Smooth muscle cell (in vitro differentiated cells): ENCODE measurements at regions not wholly inside any gene's neighbourhood (a gene's known extent, or its start where the extent isn't known, plus 50 kb on each side); places are given as distances from the start of the nearest gene placed in this dataset.

Experiments
- DNase-seq: peaks from one replicate; lab custom pipeline; 2025; ENCODE audit not compliant: unreplicated experiment; lab: John Stamatoyannopoulos, UW
- H2AFZ ChIP-seq: fragments of 200-600 bp; sonication (generic); 2 replicates; pipeline ENCODE4 v1.6.0; 2016; ENCODE audit warnings: antibody characterized with exemption, low read depth, mild to moderate bottlenecking
- H3F3A ChIP-seq: fragments of 200-600 bp; sonication (generic); 2 replicates; pipeline ENCODE4 v1.6.0; 2017; ENCODE audit warnings: antibody characterized with exemption, low read depth
- H3K27ac ChIP-seq: fragments of 200-600 bp; sonication (generic); 2 replicates; pipeline ENCODE4 v1.5.1; 2016; ENCODE audit warnings: low read depth, mild to moderate bottlenecking
- H3K27me3 ChIP-seq: fragments of 200-600 bp; sonication (generic); 2 replicates; pipeline ENCODE4 v1.6.1; 2016; ENCODE audit warnings: low read depth, mild to moderate bottlenecking
- H3K36me3 ChIP-seq: fragments of 200-600 bp; sonication (generic); 2 replicates; pipeline ENCODE4 v1.5.1; 2016; ENCODE audit warnings: low read depth
- H3K4me1 ChIP-seq: fragments of 200-600 bp; sonication (generic); 2 replicates; pipeline ENCODE4 v1.5.1; 2016; ENCODE audit warnings: low read depth
- H3K4me2 ChIP-seq: fragments of 200-600 bp; sonication (generic); 2 replicates; pipeline ENCODE4 v1.6.0; 2016; ENCODE audit warnings: mild to moderate bottlenecking
- H3K4me3 ChIP-seq: fragments of 200-600 bp; sonication (generic); 2 replicates; pipeline ENCODE4 v1.5.1; 2016; ENCODE audit warnings: mild to moderate bottlenecking
- H3K79me2 ChIP-seq: fragments of 200-600 bp; sonication (generic); 2 replicates; pipeline ENCODE4 v1.6.0; 2016; ENCODE audit warnings: low read depth, mild to moderate bottlenecking
- H3K9ac ChIP-seq: fragments of 200-600 bp; sonication (generic); 2 replicates; pipeline ENCODE4 v1.6.0; 2016; ENCODE audit warnings: low read depth
- H3K9me3 ChIP-seq: fragments of 200-600 bp; sonication (generic); replicated peaks from 2 replicates; pipeline ENCODE4 v1.5.1; 2016; ENCODE audit warnings: low read depth
- H4K20me1 ChIP-seq: fragments of 200-600 bp; sonication (generic); 2 replicates; pipeline ENCODE4 v1.6.0; 2016; ENCODE audit warnings: low read depth
- WGBS: methylation state at CpG from one replicate; pipeline ENCODE4 v1.1.7; 2016; ENCODE audit warnings: low lambda C conversion rate; 5-methylcytosine and 5-hydroxymethylcytosine counted together
- TF ChIP-seq, protein P1 (sequence below): fragments of 200-600 bp; sonication (generic); IDR thresholded peaks from 2 replicates; pipeline ENCODE4 v1.5.1; 2017; ENCODE audit warnings: borderline replicate concordance, mild to moderate bottlenecking, antibody characterized with exemption; ENCODE audit not compliant: insufficient read depth, poor library complexity, severe bottlenecking

DNA sequence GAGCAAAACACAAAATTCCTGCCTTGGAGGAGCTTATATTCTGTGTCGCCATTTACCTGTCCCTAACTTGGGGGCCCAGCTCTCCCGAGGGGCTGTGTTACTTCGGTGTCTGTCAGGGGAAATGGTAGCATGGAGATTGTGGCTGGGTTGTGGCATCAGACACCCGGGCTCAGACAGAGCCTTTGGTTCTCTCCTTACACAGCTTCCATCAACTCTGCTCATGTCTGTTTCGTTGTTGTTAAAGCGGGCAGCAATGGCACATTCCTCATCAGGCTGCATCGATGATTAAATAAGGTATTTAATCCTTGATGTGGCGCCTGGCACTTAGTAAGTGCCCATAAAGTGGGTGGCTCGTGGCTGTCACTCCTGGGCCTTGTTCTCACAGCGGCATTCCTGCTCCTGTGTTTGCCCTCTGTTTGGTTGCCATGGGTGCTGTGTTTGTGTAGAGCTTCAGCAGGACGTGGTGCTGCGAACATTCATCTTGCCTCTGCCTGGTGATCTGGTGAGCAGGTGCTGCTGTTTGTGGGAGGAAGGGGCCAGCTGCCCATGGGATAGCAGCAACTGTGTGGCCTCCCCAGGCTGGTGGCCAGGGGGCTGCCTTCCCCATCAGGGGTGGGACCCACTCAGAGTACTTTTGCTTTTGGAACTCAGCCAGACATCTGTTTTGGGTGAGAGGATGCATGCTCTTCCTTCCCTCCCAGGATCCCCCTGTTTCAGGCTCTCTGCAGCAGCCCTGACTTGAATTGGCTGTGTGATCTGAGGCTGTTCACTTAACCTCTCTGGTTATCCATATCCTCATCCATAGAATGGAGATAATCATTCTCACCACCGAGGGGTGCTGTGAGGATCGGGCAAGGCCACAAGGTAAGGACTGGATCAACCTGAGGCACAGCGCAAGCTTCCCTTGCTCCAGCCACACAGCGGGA, 207.2 kb upstream of the SVIL start:
- Histone ChIP-seq H3K27ac (no peak overlapping the region), H3K4me2 (no peak overlapping the region), H3K9ac (no peak overlapping the region), H3K27me3 (no peaks in the 10 kb centered on the region), H3K4me3 (no peak overlapping the region), H2AFZ (no peak overlapping the region), H4K20me1 (no peaks in the 10 kb centered on the region), H3F3A (no peaks in the 10 kb centered on the region), H3K9me3 (no peaks in the 10 kb centered on the region), H3K4me1 (no peaks in the 10 kb centered on the region), H3K79me2 (no peaks in the 10 kb centered on the region), H3K36me3 (no peaks in the 10 kb centered on the region)
- 84% methylated on average over 16 of the region's 16 CpGs for WGBS
- no peak for DNase-seq
- TF ChIP-seq, protein P1, sequence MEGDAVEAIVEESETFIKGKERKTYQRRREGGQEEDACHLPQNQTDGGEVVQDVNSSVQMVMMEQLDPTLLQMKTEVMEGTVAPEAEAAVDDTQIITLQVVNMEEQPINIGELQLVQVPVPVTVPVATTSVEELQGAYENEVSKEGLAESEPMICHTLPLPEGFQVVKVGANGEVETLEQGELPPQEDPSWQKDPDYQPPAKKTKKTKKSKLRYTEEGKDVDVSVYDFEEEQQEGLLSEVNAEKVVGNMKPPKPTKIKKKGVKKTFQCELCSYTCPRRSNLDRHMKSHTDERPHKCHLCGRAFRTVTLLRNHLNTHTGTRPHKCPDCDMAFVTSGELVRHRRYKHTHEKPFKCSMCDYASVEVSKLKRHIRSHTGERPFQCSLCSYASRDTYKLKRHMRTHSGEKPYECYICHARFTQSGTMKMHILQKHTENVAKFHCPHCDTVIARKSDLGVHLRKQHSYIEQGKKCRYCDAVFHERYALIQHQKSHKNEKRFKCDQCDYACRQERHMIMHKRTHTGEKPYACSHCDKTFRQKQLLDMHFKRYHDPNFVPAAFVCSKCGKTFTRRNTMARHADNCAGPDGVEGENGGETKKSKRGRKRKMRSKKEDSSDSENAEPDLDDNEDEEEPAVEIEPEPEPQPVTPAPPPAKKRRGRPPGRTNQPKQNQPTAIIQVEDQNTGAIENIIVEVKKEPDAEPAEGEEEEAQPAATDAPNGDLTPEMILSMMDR, result no peak

DNA sequence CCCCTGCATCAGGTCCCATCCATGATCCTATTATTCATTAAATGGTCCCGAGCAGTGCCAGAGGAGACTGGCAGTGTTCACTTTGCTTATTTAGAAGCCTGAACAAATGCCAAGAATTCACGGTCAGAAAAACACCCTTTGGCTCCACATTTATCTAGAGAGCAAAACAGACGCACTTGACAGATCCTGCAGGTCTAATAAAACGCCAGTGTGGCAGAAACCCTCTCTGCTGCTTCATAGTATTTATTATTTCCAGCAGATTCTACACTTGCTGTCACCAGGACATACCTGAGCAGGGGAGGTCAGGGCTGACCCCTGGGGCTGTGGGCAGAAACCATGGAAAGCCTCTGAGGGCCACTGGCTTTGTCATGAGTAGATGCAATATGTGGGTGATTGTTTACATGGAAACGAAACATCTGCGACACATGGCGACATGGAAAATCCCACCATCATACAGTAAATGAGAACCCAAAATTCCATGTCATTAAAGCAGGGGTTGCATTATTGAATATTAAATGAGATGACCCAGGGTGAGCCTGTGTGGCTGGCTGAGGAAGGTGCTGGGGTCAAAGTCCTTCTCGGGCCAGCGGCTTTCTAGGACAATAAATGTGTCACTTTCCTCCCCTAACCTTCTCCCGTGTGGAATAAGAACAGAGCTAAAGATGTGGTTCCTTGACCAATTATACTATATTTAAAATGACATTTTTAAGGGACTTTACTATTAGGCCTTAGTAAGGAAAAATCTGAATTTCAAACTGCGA, 205.9 kb upstream of the SVIL start:
- Histone ChIP-seq H2AFZ (no peak overlapping the region), H3K4me3 (no peak overlapping the region), H3F3A (peaks cover 4% of the 10 kb centered on the region), H3K27ac (peak overlapping the region; percentile 63), H3K9me3 (no peaks in the 10 kb centered on the region), H3K9ac (no peak overlapping the region), H3K4me1 (no peaks in the 10 kb centered on the region), H3K79me2 (no peaks in the 10 kb centered on the region), H3K36me3 (no peaks in the 10 kb centered on the region), H3K4me2 (no peak overlapping the region), H4K20me1 (no peaks in the 10 kb centered on the region), H3K27me3 (no peaks in the 10 kb centered on the region)
- TF ChIP-seq, protein P1, result no peak
- DNase-seq, result no peak
- 78% methylated on average over 11 of the region's 11 CpGs for WGBS

DNA sequence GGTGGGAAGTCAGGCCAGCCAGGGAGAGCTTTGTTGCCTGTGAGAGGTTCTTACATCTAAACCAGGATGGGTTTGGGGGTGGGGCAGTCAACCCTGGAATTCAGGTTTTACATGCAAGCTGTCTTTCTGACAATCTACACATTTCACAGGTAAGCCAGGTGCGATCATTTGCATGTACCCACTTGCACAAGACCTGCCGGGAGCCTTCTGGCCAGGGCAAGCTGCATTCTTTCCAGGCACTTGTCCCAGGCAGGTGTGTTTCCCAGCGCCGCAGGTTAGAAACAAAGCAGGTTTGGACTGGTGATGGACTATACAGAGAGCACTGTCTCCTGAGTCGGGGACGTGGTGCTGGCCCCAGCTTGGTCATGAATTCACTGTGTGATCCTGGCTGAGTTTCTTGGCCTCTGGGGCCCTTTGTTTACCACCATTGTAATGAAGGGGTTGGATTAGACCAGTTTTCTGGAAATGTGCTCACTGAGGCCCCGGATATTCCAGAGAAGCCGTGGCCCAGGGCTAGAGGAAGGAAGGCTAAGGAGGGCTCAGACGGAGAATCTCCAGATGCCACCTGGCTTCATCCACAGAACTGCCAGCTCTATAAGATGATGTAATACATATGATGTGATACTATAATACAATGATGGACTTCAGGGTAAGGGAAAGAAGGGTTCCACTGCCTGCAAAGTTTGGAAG, 205.2 kb upstream of the SVIL start:
- Histone ChIP-seq H3K36me3 (no peaks in the 10 kb centered on the region), H3K27ac (peak overlapping the region; percentile 63)
- WGBS, result 69% methylated on average over 9 of the region's 9 CpGs

More for the DNA sequence above, 205.2 kb upstream of the SVIL start:
- DNase-seq, result no peak
- H3K27me3 ChIP-seq, result no peaks in the 10 kb centered on the region
- no peaks in the 10 kb centered on the region for H4K20me1 ChIP-seq
- H3K79me2 ChIP-seq, result no peaks in the 10 kb centered on the region
- TF ChIP-seq, protein P1, result no peak
- H3F3A ChIP-seq, result peaks cover 4% of the 10 kb centered on the region
- no peak overlapping the region for H3K9ac ChIP-seq
- H3K4me3 ChIP-seq, result no peak overlapping the region
- no peak overlapping the region for H3K4me2 ChIP-seq
- no peaks in the 10 kb centered on the region for H3K9me3 ChIP-seq
- H3K4me1 ChIP-seq, result no peaks in the 10 kb centered on the region
- H2AFZ ChIP-seq, result no peak overlapping the region
